Tibial nerve (tissue), 4 donors: ENCODE measurements at regions not wholly inside any gene's neighbourhood (a gene's known extent, or its start where the extent isn't known, plus 50 kb on each side); places are given as distances from the start of the nearest gene placed in this dataset.

Source experiments
- DNase-seq, 2 donors: peaks; one replicate each; pipeline ENCODE4 v3.0.0-alpha.2; 2019; ENCODE audit warnings: low spot score in 2 of 2
- H3K27ac ChIP-seq, 4 donors: fragments of 200-600 bp; sonication (generic) in 3 of 4; one replicate each; pipeline ENCODE4 v1.5.1; 2017 to 2019; ENCODE audit warnings: mild to moderate bottlenecking in 1 of 4
- H3K27me3 ChIP-seq, 2 donors: fragments of 200-600 bp; sonication (generic) in 1 of 2; one replicate each; pipeline versions ENCODE4 v1.5.1 to v1.6.0; 2017 to 2019
- H3K36me3 ChIP-seq, 3 donors: fragments of 200-600 bp; sonication (generic); one replicate each; pipeline ENCODE4 v1.5.1; 2018 to 2019
- H3K4me1 ChIP-seq, 4 donors: fragments of 200-600 bp; sonication (generic) in 3 of 4; one replicate each; pipeline ENCODE4 v1.5.1; 2017 to 2019
- H3K4me3 ChIP-seq, 4 donors: fragments of 200-600 bp; sonication (generic) in 3 of 4; one replicate each; pipeline ENCODE4 v1.5.1; 2017 to 2019; ENCODE audit warnings: mild to moderate bottlenecking in 1 of 4, moderate library complexity in 1 of 4
- H3K9me3 ChIP-seq, 4 donors: fragments of 200-600 bp; sonication (generic) in 3 of 4; one replicate each; pipeline ENCODE4 v1.5.1; 2017 to 2019
- EP300 ChIP-seq, 2 donors: sonication (generic); formaldehyde crosslinking; IDR thresholded peaks; one replicate each; pipeline ENCODE4 v1.6.1; 2017; ENCODE audit warnings: antibody characterized with exemption in 2 of 2, mild to moderate bottlenecking in 1 of 2
- POLR2A ChIP-seq, 2 donors: fragments of 450-650 bp; IDR thresholded peaks; one replicate each; pipeline ENCODE4 v1.6.1; 2017; ENCODE audit warnings: antibody characterized with exemption in 2 of 2, mild to moderate bottlenecking in 2 of 2, moderate library complexity in 2 of 2
- WGBS, 2 donors: methylation state at CpG; one replicate each; pipeline ENCODE4 v1.1.5; 2018; 5-methylcytosine and 5-hydroxymethylcytosine counted together
- TF ChIP-seq, protein P1 (sequence below), 5 experiments: fragments of 200-600 bp in 3 of 5; fragments of 450-650 bp in 2 of 5; sonication (generic) in 3 of 5; IDR thresholded peaks; one replicate each; pipeline ENCODE4 v1.5.1; 2016 to 2019; ENCODE audit warnings: antibody characterized with exemption in 5 of 5, mild to moderate bottlenecking in 3 of 5, moderate library complexity in 2 of 5

DNA sequence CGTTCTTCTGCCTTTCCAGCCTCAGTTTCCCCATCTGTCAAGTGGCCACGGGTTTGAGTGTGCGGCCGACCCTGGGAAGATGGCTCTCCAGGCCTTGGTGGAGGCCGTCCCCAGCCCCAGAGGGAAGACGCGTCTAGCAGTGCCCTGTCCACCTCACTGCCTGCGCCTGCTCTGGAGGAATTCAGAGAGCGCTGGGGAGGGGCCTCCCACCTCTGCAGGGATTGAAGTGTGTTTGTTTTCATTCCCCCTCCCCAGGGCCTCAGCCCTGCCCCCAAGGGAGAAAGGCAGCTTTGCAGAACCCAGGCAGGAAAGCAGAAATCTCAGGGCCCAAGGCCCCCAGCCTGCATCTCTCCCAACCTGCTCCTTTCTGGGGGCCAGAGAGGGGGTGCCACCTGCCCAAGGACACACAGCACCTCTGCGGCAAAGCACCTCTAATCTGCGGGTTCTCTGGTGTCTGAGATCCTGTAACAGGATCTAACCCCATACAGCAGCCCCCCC is 91.0 kb downstream of the MICALL2 start:
- Histone ChIP-seq H3K36me3 (no peaks in the 10 kb centered on the region), H3K27ac (no peak overlapping the region), H3K4me3 (no peak overlapping the region), H3K9me3 (peaks cover 0 to 30% (median 0%) of the 10 kb centered on the region in 4 donors), H3K27me3 (peaks cover 0 to 88% of the 10 kb centered on the region in 2 donors), H3K4me1 (peaks cover 0 to 20% (median 0%) of the 10 kb centered on the region in 4 donors)
- 26 to 27% methylated on average over 10 of the region's 11 CpGs for WGBS, 2 donors
- no peak for DNase-seq
- TF ChIP-seq POLR2A (IDR thresholded peaks at IDR 0.05) (no peak), EP300 (IDR thresholded peaks at IDR 0.05) (no peak)
- TF ChIP-seq, protein P1, sequence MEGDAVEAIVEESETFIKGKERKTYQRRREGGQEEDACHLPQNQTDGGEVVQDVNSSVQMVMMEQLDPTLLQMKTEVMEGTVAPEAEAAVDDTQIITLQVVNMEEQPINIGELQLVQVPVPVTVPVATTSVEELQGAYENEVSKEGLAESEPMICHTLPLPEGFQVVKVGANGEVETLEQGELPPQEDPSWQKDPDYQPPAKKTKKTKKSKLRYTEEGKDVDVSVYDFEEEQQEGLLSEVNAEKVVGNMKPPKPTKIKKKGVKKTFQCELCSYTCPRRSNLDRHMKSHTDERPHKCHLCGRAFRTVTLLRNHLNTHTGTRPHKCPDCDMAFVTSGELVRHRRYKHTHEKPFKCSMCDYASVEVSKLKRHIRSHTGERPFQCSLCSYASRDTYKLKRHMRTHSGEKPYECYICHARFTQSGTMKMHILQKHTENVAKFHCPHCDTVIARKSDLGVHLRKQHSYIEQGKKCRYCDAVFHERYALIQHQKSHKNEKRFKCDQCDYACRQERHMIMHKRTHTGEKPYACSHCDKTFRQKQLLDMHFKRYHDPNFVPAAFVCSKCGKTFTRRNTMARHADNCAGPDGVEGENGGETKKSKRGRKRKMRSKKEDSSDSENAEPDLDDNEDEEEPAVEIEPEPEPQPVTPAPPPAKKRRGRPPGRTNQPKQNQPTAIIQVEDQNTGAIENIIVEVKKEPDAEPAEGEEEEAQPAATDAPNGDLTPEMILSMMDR (IDR thresholded peaks at IDR 0.05), result no peak

DNA sequence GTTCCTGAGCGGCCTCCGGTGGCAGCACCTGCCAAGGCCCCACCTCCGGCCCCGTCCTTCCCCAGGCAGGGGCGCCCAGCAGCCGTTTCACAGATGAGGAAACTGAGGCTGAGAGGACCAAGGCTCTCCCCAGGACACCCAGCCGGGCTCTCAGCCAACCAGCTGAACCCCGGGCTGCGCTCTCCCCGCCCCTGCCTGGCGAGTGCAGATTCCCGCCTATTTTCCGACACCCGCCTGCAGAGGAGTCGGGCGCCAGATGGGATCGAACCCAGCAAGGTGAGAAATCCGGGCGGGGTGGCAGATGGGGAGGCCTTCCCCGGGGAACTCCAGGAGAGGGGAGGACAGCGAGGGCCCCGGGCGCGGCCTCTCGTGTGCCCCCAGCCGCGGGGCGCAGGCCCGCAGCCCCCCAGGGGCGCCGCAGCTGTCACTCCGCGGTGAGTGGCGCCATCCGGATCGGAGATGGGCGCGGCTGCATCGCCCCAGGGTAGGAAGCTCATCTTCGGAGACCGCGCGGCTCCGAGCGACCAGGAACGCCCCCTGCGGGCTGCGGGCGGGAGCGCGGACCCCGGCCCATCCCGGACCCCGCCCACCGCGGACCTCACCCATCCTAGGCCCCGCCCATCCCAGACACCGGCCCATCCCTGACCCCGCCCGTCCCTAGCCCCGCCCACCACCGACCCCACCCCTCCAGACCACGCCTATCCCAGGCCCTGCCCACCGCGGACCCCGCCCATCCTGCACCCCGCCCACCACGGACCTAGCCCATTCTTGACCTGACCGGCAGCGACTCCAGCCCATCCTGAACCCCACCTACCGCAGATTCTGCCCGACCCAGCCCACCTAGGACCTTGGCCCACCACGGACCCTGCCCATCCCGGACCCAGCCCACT is 90.3 kb downstream of the MICALL2 start:
- Histone ChIP-seq H3K27ac (no peak overlapping the region), H3K27me3 (peaks cover 0 to 95% of the 10 kb centered on the region in 2 donors), H3K4me3 (no peak overlapping the region), H3K4me1 (peaks cover 0 to 20% (median 0%) of the 10 kb centered on the region in 4 donors), H3K9me3 (peaks cover 0 to 25% (median 0%) of the 10 kb centered on the region in 4 donors), H3K36me3 (no peaks in the 10 kb centered on the region)
- TF ChIP-seq EP300 (IDR thresholded peaks at IDR 0.05) (no peak), POLR2A (IDR thresholded peaks at IDR 0.05) (no peak)
- TF ChIP-seq, protein P1 (IDR thresholded peaks at IDR 0.05), result no peak
- DNase-seq, result no peak
- 4 to 20% methylated on average over 9 to 71 of the region's 74 CpGs for WGBS, 2 donors

DNA sequence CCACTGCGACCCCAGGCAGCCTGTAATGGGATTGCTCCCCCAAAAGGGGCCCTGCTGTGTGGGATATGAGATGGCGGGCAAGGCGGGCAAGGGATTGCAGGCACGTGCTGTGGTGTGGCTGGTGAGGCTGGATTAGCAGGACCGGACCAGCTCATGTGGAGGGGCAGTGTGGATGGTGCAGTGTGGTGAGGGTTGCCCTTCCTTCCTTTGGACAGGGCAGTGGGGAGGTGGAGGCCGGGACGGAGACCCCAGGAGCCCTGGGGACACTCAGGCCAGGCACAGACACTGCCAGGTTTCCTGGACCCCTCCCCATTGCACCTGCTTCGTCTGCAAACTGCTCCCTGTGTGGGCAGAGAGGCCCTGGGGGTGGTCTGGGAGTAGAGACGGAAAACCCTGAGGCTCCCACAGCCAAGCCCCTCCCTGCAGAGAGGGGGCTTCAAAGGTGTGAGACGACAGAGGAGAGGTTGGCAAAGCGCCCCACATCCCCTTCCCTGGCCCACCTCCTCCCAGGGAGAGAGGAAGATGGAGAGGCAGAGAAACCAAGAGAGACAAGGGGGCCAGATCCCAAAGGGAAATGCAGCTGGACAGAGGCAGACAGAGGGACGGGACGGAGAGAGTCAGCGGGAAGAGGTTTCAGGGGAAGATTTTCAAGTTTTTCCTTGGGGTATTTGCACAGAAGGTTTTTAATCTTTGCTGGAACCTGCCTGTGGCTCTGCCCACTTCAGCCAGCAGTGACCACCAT is 89.2 kb downstream of the MICALL2 start:
- peaks cover 0 to 13% (median 0%) of the 10 kb centered on the region in 4 donors for H3K9me3 ChIP-seq
- TF ChIP-seq, protein P1 (IDR thresholded peaks at IDR 0.05), result no peak
- TF ChIP-seq EP300 (IDR thresholded peaks at IDR 0.05) (no peak), POLR2A (IDR thresholded peaks at IDR 0.05) (no peak)
- peaks cover 0 to 20% (median 0%) of the 10 kb centered on the region in 4 donors for H3K4me1 ChIP-seq
- WGBS, 2 donors, result 21 to 22% methylated on average over 14 of the region's 14 CpGs
- H3K27ac ChIP-seq, result no peak overlapping the region
- peaks cover 0 to 90% of the 10 kb centered on the region in 2 donors for H3K27me3 ChIP-seq
- no peak for DNase-seq
- H3K36me3 ChIP-seq, result no peaks in the 10 kb centered on the region
- H3K4me3 ChIP-seq, result no peak overlapping the region

DNA sequence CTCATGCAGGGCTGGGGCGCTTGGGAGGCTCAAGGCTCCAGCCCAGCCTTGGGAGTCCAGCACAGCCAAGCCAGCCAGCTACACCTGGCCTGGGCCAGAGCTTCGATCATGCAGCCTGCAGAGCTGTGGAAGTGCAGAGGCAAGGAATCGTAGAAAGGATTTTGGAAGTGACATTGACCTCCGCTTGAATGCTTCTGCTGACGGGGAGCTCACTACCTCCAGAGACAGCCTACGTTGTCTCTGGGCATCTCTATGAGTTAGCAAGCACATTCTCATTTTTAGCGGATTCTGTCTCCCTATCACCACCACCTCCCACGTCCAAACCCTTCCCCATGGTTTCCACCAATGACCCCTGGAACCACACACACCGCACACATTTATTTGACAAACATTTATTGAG is 88.5 kb downstream of the MICALL2 start:
- Histone ChIP-seq H3K36me3 (no peaks in the 10 kb centered on the region), H3K9me3 (peaks cover 0 to 7% (median 0%) of the 10 kb centered on the region in 4 donors), H3K27ac (no peak overlapping the region), H3K4me1 (peaks cover 0 to 20% (median 0%) of the 10 kb centered on the region in 4 donors), H3K4me3 (no peak overlapping the region), H3K27me3 (peaks cover 0 to 90% of the 10 kb centered on the region in 2 donors)
- 76 to 79% methylated on average over 9 of the region's 9 CpGs for WGBS, 2 donors
- DNase-seq, result no peak
- TF ChIP-seq, protein P1 (IDR thresholded peaks at IDR 0.05), result no peak
- TF ChIP-seq EP300 (IDR thresholded peaks at IDR 0.05), result no peak
